GM21423 (cell line): ENCODE measurements at regions not wholly inside any gene's neighbourhood (a gene's known extent, or its start where the extent isn't known, plus 50 kb on each side); places are given as distances from the start of the nearest gene placed in this dataset.

Experiments used
- ATAC-seq: cut with Tn5 transposase; IDR thresholded peaks from one replicate; pipeline ENCODE4 v1.9.1; 2021; ENCODE audit warnings: mild to moderate bottlenecking, moderate library complexity; ENCODE audit not compliant: unreplicated experiment

DNA sequence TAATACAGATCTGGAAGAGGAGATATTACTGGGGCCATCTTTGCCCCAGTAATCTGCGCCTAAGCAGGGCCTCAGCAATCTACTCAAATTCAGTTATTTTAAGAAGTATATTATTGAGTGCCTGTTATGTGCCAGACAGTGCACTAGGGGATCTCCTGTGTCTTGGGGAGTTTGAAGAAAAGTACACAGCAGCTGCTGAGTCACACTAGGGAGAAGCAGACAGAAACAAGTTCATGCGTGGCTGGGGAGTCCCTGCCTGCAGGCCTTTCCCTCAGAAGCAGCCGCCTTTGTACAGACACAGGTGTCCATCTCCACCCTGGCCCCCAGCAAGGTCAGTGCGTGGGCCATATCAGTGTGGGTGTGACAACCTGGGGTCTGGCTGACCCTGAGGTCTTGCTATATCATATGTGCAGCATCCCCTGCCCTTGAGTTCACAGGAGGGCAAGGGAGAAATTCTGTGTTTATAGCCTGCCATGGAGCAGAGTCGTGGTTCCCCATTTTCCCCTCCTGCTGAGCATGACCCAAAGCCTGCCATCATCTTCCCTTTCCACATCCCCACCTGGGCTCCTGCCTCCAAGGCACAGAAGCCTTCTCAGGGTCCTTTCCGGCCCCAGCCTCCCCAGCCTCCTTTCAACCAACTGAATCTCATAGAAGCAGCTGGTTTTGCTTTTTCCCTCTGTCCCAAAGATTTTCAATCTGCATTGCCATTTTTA is 229.9 kb upstream of the SDK2 start:
- ATAC-seq = peak; percentile 63

DNA sequence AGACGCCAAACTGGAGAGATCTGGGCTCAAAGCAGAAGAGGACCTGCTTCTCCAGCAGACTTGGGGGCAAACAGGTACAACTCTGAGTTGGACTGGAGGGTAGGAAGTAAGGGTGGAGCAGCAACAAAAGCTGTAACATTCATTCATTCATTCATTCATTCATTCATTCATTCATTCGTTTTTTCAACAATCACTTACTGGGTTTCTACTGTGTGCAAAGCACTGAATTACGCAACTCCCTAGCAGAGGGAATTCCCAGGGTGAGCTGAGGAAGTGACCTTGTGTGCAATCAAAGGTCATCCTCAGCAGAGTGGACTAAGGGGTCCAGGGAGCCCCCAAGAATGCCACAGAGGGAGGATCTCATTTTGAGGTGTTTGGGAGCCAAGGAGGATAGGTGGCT is 231.1 kb upstream of the SDK2 start:
- no peak for ATAC-seq

DNA sequence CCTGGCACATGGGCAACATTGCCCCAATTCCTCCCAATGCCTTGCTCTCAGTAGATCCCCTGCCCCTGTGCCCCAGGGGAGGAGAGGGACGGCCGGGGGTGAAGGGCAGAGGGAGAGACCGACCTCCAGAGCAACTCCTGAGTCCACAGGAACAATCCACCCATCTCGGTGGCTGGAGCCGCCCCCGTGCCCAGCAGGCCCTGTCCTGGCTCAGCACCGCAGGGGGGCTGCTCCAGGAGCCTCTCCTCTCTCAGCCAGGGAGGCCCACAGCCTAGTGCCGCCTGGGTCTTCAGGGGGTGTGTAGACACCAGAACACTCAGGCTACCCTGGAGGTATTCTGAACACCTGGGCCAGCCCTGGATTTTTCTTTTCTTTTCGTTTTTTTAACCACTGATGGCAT is 233.7 kb upstream of the SDK2 start:
- ATAC-seq = no peak

DNA sequence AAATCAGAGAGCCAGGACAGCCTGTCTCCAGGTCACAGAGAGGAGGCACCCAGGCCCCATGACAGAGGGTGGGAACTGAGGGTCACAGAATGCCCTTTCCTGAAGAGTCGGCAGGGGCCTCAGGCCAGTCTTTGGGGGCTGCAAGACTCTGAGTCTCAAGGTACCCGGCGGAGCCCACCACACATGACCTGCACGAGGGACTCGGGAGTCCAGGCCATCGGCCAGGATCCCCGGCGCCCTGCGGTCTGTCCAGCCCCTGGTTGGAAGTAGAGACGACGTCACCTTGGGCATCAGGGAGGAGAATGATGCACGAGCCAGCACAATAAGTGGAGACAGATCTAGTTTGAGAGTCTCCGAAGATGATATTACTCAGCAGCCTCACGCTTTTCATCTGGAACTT is 234.7 kb upstream of the SDK2 start:
- no peak for ATAC-seq

DNA sequence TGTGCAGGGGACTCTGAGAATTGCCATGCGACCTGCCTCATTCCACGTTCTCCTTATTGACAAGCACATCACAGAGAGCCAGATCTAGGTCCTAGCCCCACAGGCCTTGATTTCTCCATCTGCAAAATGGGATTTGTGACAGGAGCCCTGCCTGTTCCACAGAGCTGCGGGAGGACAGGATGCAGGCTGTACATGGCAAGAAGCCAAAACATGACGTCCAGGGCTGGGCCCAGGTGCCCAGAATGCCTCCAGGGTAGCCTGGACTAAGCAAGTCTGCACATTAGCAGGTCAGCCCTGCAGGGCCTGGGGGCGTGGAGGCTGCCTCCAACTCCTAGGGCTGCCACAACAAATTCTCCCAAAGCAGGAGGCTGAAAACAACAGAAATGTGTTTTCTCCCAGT is 235.7 kb upstream of the SDK2 start:
- no peak for ATAC-seq

DNA sequence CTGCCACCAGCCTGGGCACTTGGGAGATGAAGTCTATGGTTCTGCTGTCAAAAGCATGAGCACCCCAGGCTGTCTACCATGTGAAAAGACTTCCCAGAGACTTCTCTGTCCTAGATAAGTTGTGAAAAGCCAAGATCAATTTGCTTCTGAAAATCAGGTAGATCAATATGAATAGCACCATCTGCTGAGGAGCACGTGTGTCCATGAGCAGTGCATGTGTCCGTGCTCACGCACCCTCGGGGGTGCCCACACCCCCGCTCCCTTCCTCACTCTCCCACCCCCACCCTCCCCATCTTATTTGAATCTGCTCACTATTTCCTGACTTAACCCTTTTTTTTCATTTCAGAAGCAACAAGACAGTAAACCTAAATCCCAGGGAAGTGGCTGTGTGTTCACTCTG is 238.3 kb upstream of the SDK2 start:
- no peak for ATAC-seq

DNA sequence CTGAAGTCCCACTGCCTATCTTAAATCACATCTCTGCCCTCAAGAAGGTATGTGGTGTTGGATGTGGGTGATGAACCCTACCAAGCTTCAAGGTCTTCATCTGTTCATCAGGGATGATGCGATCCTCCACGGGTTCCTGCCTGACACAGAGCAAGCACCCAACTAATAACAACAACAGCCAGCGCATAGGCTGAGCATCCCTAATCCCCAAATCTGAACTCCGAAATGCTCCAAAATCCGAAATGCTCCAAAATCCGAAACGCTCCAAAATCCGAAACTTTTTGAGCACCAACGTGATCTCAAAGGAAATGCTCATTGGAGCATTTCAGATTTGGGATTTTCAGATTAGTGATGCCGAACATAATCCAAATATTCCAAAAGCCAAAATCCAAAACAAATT is 238.9 kb upstream of the SDK2 start:
- ATAC-seq = no peak

DNA sequence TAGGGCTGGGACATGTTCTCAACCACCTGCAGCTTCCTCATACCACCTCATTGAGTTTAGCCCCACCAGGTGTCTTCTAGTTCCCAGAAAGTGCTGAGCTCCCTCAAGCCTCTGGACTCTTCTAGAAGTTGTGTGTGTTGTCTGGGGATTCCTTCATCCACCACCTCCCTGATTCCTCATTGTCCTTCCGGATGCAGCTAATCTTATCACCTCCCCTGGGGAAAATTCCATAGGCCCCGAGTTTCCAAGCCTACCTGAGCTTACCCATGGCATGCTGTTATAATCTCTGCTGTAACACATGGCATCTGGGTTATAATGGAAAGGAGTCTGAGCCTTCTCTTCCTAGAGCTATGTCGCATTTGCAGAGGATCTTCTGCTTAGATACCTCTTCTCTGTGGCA is 243.5 kb upstream of the SDK2 start:
- no peak for ATAC-seq

DNA sequence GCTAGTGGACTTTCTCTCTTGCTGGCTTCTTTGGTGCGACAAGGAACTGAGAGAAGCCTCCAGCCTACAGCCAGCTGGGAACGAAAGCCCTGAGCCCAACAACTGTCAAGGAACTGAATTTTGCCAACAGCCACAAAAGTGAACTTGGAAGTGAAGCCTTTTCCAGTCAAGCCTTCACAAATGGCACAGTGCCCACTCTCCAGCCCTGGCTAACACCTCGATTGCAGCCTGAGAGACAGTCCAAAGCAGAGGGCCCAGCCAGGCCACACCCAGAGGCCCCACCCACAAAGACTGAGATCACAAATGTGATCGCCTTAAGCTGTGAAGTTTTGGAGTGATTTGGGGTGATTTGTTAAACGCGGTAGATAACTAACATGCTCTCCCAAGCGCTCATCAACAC is 244.6 kb upstream of the SDK2 start:
- no peak for ATAC-seq

DNA sequence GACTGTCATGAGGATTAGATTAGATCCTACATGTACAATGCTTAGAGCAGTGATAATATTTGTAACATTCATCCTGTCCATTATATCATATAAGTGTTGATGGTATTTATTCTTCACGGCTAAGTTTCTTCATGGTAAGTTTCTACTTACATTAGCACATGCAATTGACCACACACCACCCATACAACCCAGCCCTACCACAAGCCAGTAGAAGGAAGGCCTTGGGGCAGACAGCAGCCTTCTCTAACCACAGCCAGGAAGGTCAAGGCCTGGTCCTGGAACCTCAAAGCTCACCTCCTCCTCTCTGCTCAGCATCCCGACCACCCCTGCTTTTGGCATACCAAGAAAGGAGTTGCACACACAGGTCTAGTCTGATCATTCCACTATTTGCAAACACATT is 245.2 kb upstream of the SDK2 start:
- no peak for ATAC-seq

DNA sequence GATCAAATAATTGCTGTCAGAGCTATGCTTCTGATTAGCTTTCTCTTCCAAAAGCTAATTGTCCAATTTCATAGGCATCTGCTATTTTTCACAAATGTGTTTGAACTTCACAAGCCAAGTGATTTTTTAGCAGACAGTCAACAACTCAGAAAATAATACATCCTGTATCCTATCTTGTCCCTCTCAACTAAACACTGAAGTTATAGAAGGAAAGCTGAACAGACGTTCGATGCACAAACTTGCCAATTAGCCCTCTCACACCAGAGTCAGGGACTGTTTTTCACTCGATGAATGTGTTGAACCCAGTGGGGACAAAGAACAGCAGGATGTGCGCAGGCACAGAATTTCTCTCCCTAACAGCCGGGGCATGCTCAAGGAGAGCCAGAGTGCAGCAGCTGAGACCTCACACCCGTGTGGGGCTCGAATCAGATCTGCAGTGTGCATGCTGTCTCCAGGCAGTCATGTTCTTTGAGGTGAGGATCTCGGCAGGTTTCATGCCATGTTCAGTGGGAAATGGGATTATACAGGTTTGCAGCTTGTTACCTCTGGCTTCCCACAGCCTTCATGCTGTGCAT is 246.7 kb upstream of the SDK2 start:
- no peak for ATAC-seq

DNA sequence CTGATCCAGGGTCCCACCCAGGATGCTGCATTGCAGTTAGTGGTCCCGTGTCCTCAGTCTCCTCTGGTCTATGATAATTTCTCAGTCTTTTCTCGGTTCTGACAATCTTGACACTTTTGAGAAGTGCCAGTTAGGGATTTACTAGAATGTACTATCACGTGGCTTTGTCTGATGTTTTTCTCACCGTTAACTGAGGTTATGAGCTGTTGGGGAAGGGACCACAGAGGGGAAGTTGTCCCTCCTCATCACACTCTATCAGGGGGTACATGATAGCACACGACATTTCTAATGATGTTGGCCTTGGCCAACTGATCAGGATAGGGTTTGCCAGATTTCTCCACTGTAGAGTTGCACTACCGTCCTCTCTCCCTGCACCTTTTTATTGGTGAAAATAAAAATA is 250.9 kb upstream of the SDK2 start:
- no peak for ATAC-seq

DNA sequence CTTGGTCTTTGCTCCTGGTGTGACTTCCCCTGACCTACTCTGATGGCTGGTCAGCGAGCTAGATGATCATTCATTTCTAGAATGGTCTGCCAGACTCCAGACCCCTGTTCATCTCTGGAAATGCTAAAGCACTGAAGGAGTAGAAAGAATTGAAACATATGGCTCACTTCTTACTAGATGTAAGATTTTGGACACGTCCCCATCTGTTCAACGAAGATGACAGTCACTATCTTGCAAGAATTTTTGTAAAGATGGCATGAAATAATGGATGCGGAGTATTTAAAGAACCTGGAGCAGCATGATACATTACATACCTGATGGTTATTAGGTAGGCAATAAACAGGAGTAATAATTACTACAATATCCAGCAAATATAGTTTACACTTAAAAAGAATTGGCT is 252.7 kb upstream of the SDK2 start:
- ATAC-seq = no peak

DNA sequence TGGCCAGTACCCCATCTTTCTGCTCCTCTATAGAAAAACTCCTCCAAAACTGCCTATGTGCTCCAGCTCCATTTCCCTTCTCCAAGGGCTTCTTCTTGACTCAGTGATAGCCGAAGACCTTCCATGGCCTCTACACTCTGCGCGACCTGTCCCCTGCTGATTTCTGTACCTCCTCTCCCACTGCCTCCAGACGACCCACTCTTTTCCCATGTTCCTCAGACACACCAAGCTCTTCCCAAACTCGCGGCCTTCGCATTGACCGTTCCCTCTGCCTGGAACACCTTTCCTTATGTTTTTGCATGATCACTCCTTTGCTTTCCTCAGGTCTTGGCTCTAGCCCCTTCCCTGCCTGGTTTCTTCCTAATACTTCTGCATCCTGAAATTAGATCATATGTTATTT is 255.6 kb upstream of the SDK2 start:
- ATAC-seq = no peak

DNA sequence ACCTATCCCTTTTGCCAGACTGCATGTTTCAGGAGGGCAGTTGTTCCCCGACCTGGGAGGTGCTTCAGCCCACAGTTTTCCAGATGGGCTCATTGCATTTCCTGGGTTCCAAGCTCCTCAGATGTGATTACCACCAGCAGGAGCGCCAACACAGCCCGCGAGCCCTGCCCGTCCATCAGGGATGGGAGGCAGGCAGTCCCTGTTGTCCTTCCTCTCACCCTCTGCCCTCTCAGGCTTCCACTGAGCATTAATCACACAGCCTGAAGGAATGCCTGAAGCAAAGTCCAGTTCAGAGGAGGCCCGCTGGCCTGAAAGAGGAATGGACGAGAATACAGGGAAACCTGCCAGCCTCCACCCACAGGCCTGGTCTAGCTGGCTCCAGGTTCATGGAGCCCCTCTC is 256.3 kb upstream of the SDK2 start:
- ATAC-seq = no peak

DNA sequence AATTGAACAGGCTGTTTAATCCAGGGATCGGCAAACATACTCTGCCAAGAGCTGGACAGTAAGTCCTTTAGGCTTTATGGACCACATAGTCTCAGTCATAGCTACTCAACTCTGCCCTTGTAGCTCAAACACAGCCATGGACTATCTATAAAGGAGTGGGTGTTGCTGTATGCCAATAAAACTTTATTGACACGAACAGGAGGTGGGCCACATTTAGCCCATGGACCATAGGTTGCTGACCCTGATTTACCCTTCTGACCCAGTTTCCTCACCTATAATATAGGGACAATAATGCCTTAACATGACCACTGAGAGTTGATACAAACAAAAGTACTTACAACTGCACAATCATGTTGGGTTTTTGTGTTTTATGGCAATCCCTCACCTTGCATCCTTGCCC is 257.0 kb upstream of the SDK2 start:
- ATAC-seq = no peak

DNA sequence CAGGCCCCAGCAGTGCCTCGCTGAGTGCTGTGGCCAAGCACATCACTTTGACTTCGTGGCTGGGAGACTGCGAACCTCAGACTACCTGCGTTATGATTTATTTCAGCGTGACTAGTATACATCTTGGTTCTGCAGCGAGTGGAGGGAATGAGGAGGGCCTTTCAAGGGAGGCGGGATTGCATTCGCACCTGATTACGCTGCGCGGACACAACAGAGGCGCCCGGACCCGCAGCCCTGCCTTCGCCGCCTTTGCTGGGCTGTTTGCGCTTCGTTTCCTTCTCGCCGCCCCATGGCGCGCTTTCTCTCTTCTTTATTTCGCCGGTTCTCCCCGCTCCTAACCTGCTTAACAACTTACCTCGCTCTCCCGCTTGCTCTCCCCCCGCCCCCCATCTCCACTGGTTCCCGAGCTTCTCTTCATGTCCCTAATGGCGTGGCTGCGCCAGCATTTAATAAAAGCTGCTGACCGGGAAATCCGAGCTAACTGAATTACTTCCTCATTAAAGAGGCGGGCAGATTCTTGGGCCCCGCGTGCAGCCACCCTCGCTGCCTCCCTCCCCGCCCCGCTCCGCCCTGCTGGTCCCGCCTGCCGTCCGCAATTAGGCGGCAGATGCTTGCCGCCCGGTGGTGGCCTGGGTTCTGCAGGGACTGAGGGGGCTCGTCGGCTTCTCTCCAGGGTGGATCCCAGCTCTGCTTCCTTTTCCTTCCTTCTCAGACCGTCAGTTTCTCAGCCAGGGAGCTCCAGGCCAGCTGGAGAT is 257.6 kb upstream of the SDK2 start:
- ATAC-seq = no peak

DNA sequence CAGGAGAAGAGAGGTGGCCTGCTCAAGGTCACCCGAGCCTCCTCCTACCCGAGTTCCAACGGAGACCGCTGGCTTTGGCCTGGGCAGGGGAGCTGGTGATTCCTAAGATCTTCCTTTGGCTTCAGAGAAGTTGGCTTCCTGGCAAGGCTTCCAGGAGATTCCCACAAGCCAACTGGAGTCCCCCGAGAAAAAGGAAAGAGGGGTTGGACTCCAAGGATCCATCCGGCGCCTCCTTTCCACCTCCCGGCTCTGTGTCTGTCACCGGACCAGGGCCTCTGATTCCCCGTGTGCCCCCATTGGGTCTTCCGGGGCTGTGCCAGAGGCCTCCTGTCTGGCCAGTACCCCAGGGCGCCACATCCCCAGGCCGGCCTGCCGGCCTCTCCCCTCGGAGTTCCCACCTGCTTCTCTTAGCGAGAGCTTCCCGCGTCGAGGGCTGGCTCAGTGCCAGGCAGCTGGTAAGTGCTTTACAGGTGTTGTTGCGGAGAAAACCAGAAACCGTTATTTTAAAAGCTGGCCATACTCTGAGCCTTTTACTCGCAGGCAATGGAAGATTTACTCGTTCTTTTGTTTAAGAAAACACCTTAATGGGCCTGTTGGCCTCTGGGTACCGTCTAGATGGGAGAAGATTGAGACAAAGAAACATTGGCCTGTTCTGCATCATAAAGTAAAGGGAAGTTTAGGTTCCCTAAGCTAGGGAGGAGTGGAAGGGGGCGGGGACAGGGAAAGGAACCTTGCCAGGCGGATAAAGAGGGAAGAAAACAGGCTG is 258.4 kb upstream of the SDK2 start:
- no peak for ATAC-seq

DNA sequence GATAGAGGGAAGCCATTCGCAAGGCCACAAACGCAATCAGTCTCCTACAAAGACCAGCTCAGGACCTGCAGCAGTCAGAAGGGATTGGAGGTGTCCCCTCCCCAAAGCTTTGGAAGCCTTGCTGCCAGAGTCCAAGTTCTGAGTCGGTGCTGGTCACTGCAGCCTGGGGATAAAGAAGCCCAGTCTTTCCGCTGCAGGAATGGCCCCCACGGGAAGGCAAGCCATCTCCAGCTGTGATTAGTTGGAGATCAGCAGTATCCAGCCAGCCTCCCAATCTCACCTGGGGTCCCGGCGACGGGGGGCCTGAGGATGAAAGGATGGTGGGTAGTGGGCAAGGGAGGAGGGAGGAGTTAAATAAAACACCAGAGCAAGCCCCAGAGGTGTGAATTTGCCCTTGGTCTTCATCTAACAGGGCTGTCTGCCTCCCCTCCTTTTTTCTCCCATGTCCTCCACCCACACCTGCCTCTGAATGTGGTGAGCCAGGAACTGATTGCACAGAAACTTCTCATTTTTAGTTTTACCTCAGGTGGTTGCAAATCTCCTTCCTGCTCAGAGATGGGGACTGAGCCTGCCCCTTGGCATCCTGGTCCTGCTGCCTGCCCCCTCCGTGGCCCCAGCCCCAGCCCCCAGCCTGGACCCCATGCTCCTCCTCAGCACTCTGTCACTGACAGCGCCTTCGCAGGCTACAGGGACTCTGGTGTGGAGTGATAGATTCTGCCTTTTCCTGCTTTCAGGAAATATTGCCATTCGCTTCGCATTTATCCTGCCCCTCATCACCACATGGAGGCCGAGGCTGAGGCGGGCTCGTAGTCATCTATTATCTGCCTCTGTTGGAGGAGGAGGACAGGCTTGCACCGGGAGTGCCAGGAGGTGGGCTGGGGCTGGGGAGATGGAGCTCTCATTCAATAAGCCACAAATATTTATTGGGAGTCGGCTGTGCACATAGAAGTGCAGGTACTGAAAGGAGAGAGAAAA is 262.9 kb upstream of the SDK2 start:
- ATAC-seq = no peak

DNA sequence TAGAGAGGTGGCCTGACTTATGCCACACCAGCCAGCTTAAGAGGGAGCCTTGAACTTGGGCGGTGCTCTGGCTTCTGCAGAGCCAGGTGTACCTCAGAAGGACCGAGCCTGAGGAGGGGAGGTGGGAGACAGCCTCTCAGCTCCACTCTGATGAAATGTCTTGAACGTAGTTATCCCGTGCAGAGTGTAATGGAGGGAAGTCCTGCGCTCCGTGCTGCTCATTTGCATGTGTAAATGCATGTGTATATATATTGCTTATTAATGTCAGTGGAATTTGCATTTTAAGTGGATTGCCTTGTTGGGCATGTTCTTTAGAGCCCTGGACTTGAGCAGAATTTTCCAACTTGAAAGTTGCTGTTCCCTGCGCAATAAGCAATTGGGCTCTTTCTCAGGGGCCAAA is 264.9 kb upstream of the SDK2 start:
- ATAC-seq = no peak

DNA sequence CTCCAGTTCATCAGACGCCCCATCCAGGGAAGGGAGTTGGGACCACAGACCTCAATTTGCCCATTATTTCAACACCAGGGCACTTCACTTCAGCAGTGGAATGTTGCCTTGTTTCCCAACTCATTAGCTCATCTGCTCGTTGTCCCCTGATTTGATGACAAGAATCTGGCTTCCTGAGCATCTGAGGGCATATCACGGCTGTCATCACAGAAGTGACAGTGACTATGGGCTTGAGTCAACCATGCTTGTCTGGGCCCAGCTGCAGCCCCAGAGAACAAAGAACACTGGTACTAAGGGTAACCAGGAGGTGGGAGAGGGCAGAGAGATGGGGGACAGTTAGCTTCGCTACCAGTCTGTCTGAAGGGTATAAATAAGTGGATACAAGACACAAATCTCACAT is 266.0 kb upstream of the SDK2 start:
- ATAC-seq = no peak
